Kidney glomerular epithelial cell (primary cell): ENCODE measurements at regions not wholly inside any gene's neighbourhood (a gene's known extent, or its start where the extent isn't known, plus 50 kb on each side); places are given as distances from the start of the nearest gene placed in this dataset.

ENCODE experiments used
- DNase-seq: peaks from one replicate; lab custom pipeline; 2025; lab: John Stamatoyannopoulos, UW

- DNase-seq, result no peak
Observed at GRCh38 chr4:151606061-151606460, 154.7 kb downstream of the GATB start.

- no peak for DNase-seq
Observed at GRCh38 chr4:151610229-151610628, 150.6 kb downstream of the GATB start.

- DNase-seq, result no peak
Observed at GRCh38 chr4:151611960-151612359, 148.8 kb downstream of the GATB start.

DNA sequence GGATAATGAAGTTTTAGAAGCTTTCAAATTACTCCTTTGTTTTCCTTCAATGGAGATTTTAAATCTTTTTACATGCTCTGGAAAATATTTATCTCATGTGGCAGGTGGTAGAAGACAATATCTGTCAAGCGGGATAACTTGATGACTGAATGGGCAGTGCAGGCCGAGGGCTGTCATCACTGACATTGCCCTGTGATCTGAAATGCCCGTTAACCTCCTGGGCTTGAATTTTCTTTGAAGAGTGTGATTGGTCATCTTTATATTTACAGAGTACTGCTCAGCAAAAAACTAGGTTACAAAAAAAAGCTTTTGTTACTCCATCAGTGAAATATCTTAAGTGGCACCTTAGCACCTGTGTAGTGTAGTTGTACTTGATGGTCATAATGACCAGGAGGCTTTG is 147.5 kb downstream of the GATB start:
- no peak for DNase-seq

DNA sequence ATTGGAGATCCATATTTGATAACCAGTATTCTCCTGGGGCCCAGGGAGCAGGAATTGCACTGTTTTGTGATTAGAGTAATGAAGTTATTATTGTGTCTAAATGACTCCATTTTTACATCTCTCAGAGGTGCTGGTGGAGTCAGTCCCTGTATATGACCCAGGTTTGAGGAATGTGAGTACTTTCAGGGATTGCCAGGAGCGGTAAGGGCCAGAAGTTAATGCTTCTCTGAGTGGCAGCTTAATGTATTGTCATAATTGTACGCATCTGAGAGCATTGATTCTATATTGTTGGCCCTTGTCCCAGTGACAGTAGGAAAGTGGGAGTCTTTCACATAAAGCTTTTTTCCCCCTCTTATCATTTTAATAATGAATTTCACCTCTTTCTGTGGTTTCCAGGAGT is 146.2 kb downstream of the GATB start:
- no peak for DNase-seq

DNA sequence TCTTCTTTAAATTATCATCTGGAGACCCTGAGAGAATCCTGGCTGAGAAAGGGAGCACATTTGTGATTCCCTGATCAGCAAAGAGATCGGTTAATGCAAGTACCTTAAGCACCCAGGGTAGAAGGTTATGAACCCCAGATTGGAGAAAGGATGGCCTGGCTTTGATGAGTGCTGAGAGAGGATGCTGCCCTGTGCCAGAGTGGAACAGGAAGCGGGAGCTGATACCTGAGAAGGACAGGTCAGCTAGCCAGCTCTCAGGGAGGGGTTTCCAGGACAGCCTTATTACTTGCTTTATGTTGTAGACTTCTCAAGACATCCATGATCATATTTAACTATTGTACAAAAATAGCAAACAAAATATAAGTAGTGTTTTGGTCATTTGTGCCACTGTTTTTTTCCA is 141.9 kb downstream of the GATB start:
- DNase-seq, result no peak

DNA sequence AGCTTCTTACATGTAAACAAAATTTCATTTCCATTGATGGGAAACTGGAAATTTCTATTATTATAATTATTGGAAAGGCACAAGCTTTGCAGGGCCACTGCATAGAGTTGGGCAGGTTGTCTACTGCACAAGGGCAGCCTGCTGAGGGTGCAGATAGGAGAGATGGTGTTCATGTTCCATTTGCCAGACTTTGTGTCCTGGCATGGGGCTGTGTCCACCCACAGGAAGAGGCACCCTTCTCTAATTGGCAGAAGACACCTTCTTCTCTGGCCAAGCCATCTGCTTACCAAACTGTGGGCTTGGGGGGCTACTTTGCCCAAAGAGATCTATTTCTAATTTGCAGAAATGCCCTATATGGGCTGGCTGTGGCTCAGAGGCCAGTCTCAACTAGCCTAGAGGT is 140.7 kb downstream of the GATB start:
- no peak for DNase-seq
